Activated T-cell treated with anti-CD3 and anti-CD28 coated beads, Interleukin-2, amount 50 U/mL, for 4 hours (primary cell): ENCODE measurements at regions not wholly inside any gene's neighbourhood (a gene's known extent, or its start where the extent isn't known, plus 50 kb on each side); places are given as distances from the start of the nearest gene placed in this dataset.

ENCODE experiments used
- ATAC-seq, 2 donors: fragments of 200-7000 bp; cut with Tn5 transposase; one replicate each; pipeline ENCODE4 v1.10.0; 2021
- DNase-seq: peaks from one replicate; pipeline ENCODE4 v3.0.0-alpha.2; 2020
- H3K27me3 Mint-ChIP-seq: one replicate; pipeline ENCODE4 v1.8.0; 2021; ENCODE audit warnings: low read depth, mixed read lengths
- H3K36me3 Mint-ChIP-seq: one replicate; pipeline ENCODE4 v1.8.0; 2022; ENCODE audit warnings: mixed read lengths; ENCODE audit not compliant: insufficient read depth
- H3K4me1 Mint-ChIP-seq: one replicate; pipeline ENCODE4 v1.8.0; 2021; ENCODE audit warnings: low read depth, mixed read lengths
- H3K4me3 Mint-ChIP-seq: one replicate; pipeline ENCODE4 v1.8.0; 2021; ENCODE audit warnings: mild to moderate bottlenecking, moderate library complexity, mixed read lengths
- H3K9me3 Mint-ChIP-seq: one replicate; pipeline ENCODE4 v1.8.0; 2021; ENCODE audit warnings: mixed read lengths

GRCh38 chr2:82507657-82508056, 1951.4 kb downstream of the SUCLG1 start:
- DNase-seq (no peak), ATAC-seq (no peak)
- H3K4me1 Mint-ChIP-seq, result no peaks in the 10 kb centered on the region
- no peak overlapping the region for H3K4me3 Mint-ChIP-seq
- H3K9me3 Mint-ChIP-seq, result peaks cover 22% of the 10 kb centered on the region
- H3K36me3 Mint-ChIP-seq, result no peaks in the 10 kb centered on the region
- H3K27me3 Mint-ChIP-seq, result no peaks in the 10 kb centered on the region

GRCh38 chr2:82501217-82501616, 1957.9 kb downstream of the SUCLG1 start:
- Mint-ChIP-seq H3K4me1 (no peaks in the 10 kb centered on the region), H3K4me3 (no peak overlapping the region), H3K27me3 (no peaks in the 10 kb centered on the region), H3K36me3 (no peaks in the 10 kb centered on the region), H3K9me3 (peaks cover 36% of the 10 kb centered on the region)
- no peak for DNase-seq
- no peak for ATAC-seq

GRCh38 chr2:82498777-82499443, 1960.2 kb downstream of the SUCLG1 start:
- DNase-seq (no peak), ATAC-seq (no peak)
- H3K27me3 Mint-ChIP-seq, result no peaks in the 10 kb centered on the region
- no peaks in the 10 kb centered on the region for H3K4me1 Mint-ChIP-seq
- H3K9me3 Mint-ChIP-seq, result peaks cover 32% of the 10 kb centered on the region
- no peak overlapping the region for H3K4me3 Mint-ChIP-seq
- no peaks in the 10 kb centered on the region for H3K36me3 Mint-ChIP-seq

GRCh38 chr2:82494739-82495138, 1964.3 kb downstream of the SUCLG1 start:
- Mint-ChIP-seq H3K4me1 (no peaks in the 10 kb centered on the region), H3K36me3 (no peaks in the 10 kb centered on the region), H3K9me3 (peaks cover 20% of the 10 kb centered on the region), H3K27me3 (no peaks in the 10 kb centered on the region), H3K4me3 (no peak overlapping the region)
- DNase-seq, result no peak
- ATAC-seq, result no peak

GRCh38 chr2:82491591-82491990, 1967.5 kb downstream of the SUCLG1 start:
- Mint-ChIP-seq H3K4me1 (no peaks in the 10 kb centered on the region), H3K4me3 (no peak overlapping the region), H3K9me3 (peaks cover 18% of the 10 kb centered on the region), H3K36me3 (no peaks in the 10 kb centered on the region), H3K27me3 (no peaks in the 10 kb centered on the region)
- ATAC-seq, result no peak
- no peak for DNase-seq

- DNase-seq (no peak), ATAC-seq (no peak)
- Mint-ChIP-seq H3K27me3 (no peaks in the 10 kb centered on the region), H3K4me3 (no peak overlapping the region), H3K4me1 (no peaks in the 10 kb centered on the region), H3K9me3 (peaks cover 16% of the 10 kb centered on the region), H3K36me3 (no peaks in the 10 kb centered on the region)
These were observed 1971.7 kb downstream of the SUCLG1 start for GRCh38 chr2:82487354-82487753.

- no peaks in the 10 kb centered on the region for H3K36me3 Mint-ChIP-seq
- peaks cover 11% of the 10 kb centered on the region for H3K9me3 Mint-ChIP-seq
- H3K4me3 Mint-ChIP-seq, result no peak overlapping the region
- no peaks in the 10 kb centered on the region for H3K27me3 Mint-ChIP-seq
- DNase-seq (no peak), ATAC-seq (no peak)
- no peaks in the 10 kb centered on the region for H3K4me1 Mint-ChIP-seq
These were observed 1973.4 kb downstream of the SUCLG1 start for GRCh38 chr2:82485701-82486100.

- DNase-seq (no peak), ATAC-seq (no peak)
- no peaks in the 10 kb centered on the region for H3K27me3 Mint-ChIP-seq
- no peaks in the 10 kb centered on the region for H3K36me3 Mint-ChIP-seq
- H3K4me1 Mint-ChIP-seq, result no peaks in the 10 kb centered on the region
- H3K4me3 Mint-ChIP-seq, result no peak overlapping the region
- peaks cover 18% of the 10 kb centered on the region for H3K9me3 Mint-ChIP-seq
These were observed 1977.9 kb downstream of the SUCLG1 start for GRCh38 chr2:82481207-82481606.

- Mint-ChIP-seq H3K4me3 (no peak overlapping the region), H3K4me1 (no peaks in the 10 kb centered on the region), H3K36me3 (no peaks in the 10 kb centered on the region), H3K27me3 (no peaks in the 10 kb centered on the region), H3K9me3 (peaks cover 18% of the 10 kb centered on the region)
- DNase-seq (no peak), ATAC-seq (no peak)
These were observed 1980.4 kb downstream of the SUCLG1 start for GRCh38 chr2:82478641-82479040.

- Mint-ChIP-seq H3K4me1 (no peaks in the 10 kb centered on the region), H3K36me3 (no peaks in the 10 kb centered on the region), H3K27me3 (no peaks in the 10 kb centered on the region), H3K9me3 (peaks cover 19% of the 10 kb centered on the region), H3K4me3 (no peak overlapping the region)
- no peak for ATAC-seq
- DNase-seq, result no peak
These were observed 1983.0 kb downstream of the SUCLG1 start for GRCh38 chr2:82476094-82476493.

GRCh38 chr2:82428251-82428650, 2030.8 kb downstream of the SUCLG1 start:
- no peaks in the 10 kb centered on the region for H3K36me3 Mint-ChIP-seq
- no peak for DNase-seq
- no peaks in the 10 kb centered on the region for H3K4me1 Mint-ChIP-seq
- H3K4me3 Mint-ChIP-seq, result no peak overlapping the region
- H3K27me3 Mint-ChIP-seq, result no peaks in the 10 kb centered on the region
- H3K9me3 Mint-ChIP-seq, result peaks cover 16% of the 10 kb centered on the region
- no peak for ATAC-seq

- Mint-ChIP-seq H3K4me3 (no peak overlapping the region), H3K4me1 (no peaks in the 10 kb centered on the region), H3K36me3 (no peaks in the 10 kb centered on the region), H3K27me3 (no peaks in the 10 kb centered on the region), H3K9me3 (peaks cover 12% of the 10 kb centered on the region)
- no peak for ATAC-seq
- no peak for DNase-seq
These were observed 2047.1 kb downstream of the SUCLG1 start for GRCh38 chr2:82412021-82412420.

- H3K27me3 Mint-ChIP-seq, result no peaks in the 10 kb centered on the region
- H3K4me1 Mint-ChIP-seq, result no peaks in the 10 kb centered on the region
- peaks cover 12% of the 10 kb centered on the region for H3K9me3 Mint-ChIP-seq
- no peak for DNase-seq
- H3K4me3 Mint-ChIP-seq, result no peak overlapping the region
- ATAC-seq, result no peak
- no peaks in the 10 kb centered on the region for H3K36me3 Mint-ChIP-seq
These were observed 2048.0 kb downstream of the SUCLG1 start for GRCh38 chr2:82411071-82411470.

- no peaks in the 10 kb centered on the region for H3K4me1 Mint-ChIP-seq
These were observed 2063.5 kb downstream of the SUCLG1 start for GRCh38 chr2:82395531-82395930.

GRCh38 chr2:82391386-82391785, 2067.7 kb downstream of the SUCLG1 start:
- ATAC-seq (no peak), DNase-seq (no peak)
- no peak overlapping the region for H3K4me3 Mint-ChIP-seq
- no peaks in the 10 kb centered on the region for H3K36me3 Mint-ChIP-seq
- H3K4me1 Mint-ChIP-seq, result no peaks in the 10 kb centered on the region
- no peaks in the 10 kb centered on the region for H3K27me3 Mint-ChIP-seq
- peaks cover 11% of the 10 kb centered on the region for H3K9me3 Mint-ChIP-seq

More at GRCh38 chr2:82395531-82395930, 2063.5 kb downstream of the SUCLG1 start:
- no peak for DNase-seq
- H3K9me3 Mint-ChIP-seq, result peaks cover 14% of the 10 kb centered on the region
- ATAC-seq, result no peak
- no peaks in the 10 kb centered on the region for H3K27me3 Mint-ChIP-seq
- H3K4me3 Mint-ChIP-seq, result no peak overlapping the region
- no peaks in the 10 kb centered on the region for H3K36me3 Mint-ChIP-seq

GRCh38 chr2:82355622-82356021, 2051.1 kb upstream of the LRRTM1 start:
- ATAC-seq (no peak), DNase-seq (no peak)
- Mint-ChIP-seq H3K9me3 (peaks cover 11% of the 10 kb centered on the region), H3K36me3 (no peaks in the 10 kb centered on the region), H3K27me3 (no peaks in the 10 kb centered on the region), H3K4me3 (no peak overlapping the region), H3K4me1 (no peaks in the 10 kb centered on the region)
